Endodermal cell (in vitro differentiated cells): ENCODE measurements at regions not wholly inside any gene's neighbourhood (a gene's known extent, or its start where the extent isn't known, plus 50 kb on each side); places are given as distances from the start of the nearest gene placed in this dataset.
A peak's percentile ranks its signal among the peaks of the same experiment; 100 is the strongest.

Experiments
- DNase-seq: peaks from one replicate; pipeline ENCODE4 v3.0.0-alpha.2; 2017
- H3K27ac ChIP-seq: 2 replicates; pipeline ENCODE4 v1.5.1; 2013; ENCODE audit warnings: mild to moderate bottlenecking, low read depth, low read length, moderate library complexity
- H3K27me3 ChIP-seq: 2 replicates; pipeline ENCODE4 v1.6.1; 2013; ENCODE audit warnings: mild to moderate bottlenecking, low read length, moderate library complexity; ENCODE audit not compliant: insufficient read depth, control insufficient read depth, poor library complexity, severe bottlenecking
- H3K36me3 ChIP-seq: 2 replicates; pipeline ENCODE4 v1.7.0; 2013; ENCODE audit warnings: mild to moderate bottlenecking, low read length, moderate library complexity; ENCODE audit not compliant: control insufficient read depth, insufficient read depth
- H3K4me1 ChIP-seq: one replicate; pipeline ENCODE4 v1.7.0; 2013; ENCODE audit warnings: low read length; ENCODE audit not compliant: control insufficient read depth, insufficient read depth
- H3K4me3 ChIP-seq: 2 replicates; pipeline ENCODE4 v1.5.1; 2013; ENCODE audit warnings: mild to moderate bottlenecking, low read length, moderate library complexity
- H3K9ac ChIP-seq: 2 replicates; pipeline ENCODE4 v1.6.1; 2013; ENCODE audit warnings: mild to moderate bottlenecking, low read length, moderate library complexity; ENCODE audit not compliant: poor library complexity, severe bottlenecking; ENCODE audit errors: extremely low read depth
- H3K9me3 ChIP-seq: 2 replicates; pipeline ENCODE4 v1.6.1; 2013; ENCODE audit warnings: mild to moderate bottlenecking, low read length, moderate library complexity; ENCODE audit not compliant: control insufficient read depth
- H3K27ac Mint-ChIP-seq: 2 replicates; pipeline ENCODE4 v1.8.0; 2020; ENCODE audit warnings: mixed read lengths
- H3K27me3 Mint-ChIP-seq: 2 replicates; pipeline ENCODE4 v1.8.0; 2021; ENCODE audit warnings: mild to moderate bottlenecking, mixed read lengths; ENCODE audit not compliant: insufficient read depth
- H3K36me3 Mint-ChIP-seq: 2 replicates; pipeline ENCODE4 v1.8.0; 2020; ENCODE audit warnings: low read depth, mixed read lengths
- H3K4me1 Mint-ChIP-seq: 2 replicates; pipeline ENCODE4 v1.8.0; 2020; ENCODE audit warnings: mixed read lengths
- H3K4me3 Mint-ChIP-seq: 2 replicates; pipeline ENCODE4 v1.8.0; 2020; ENCODE audit warnings: mild to moderate bottlenecking, moderate library complexity, mixed read lengths
- H3K9me3 Mint-ChIP-seq: 2 replicates; pipeline ENCODE4 v1.8.0; 2020; ENCODE audit warnings: mild to moderate bottlenecking, mixed read lengths
- CTCF ChIP-seq: fragments of 200-600 bp; sonication (generic); conservative IDR thresholded peaks from 2 replicates; pipeline ENCODE4 v1.5.0; 2021; ENCODE audit warnings: antibody characterized with exemption, mild to moderate bottlenecking
- WGBS, 2 experiments: methylation state at CpG; one replicate each; pipeline versions ENCODE4 v1.1.5 to v1.1.7; 2013; ENCODE audit warnings: missing lambda C conversion rate in 2 of 2, mixed read lengths in 1 of 2; ENCODE audit not compliant: insufficient coverage in 1 of 2, insufficient read length in 1 of 2; 5-methylcytosine and 5-hydroxymethylcytosine counted together

- no peaks in the 10 kb centered on the region for H3K27me3 ChIP-seq
- TF ChIP-seq CTCF = no peak
- no peak overlapping the region for H3K27ac ChIP-seq
- H3K36me3 ChIP-seq = no peaks in the 10 kb centered on the region
- Mint-ChIP-seq H3K4me1 (peaks cover 22% of the 10 kb centered on the region), H3K27ac (no peak overlapping the region), H3K36me3 (no peaks in the 10 kb centered on the region), H3K4me3 (no peak overlapping the region), H3K9me3 (no peaks in the 10 kb centered on the region), H3K27me3 (no peaks in the 10 kb centered on the region)
- no peak for DNase-seq
- H3K4me3 ChIP-seq = no peak overlapping the region
- 92 to 100% methylated on average over 1 of the region's 1 CpG for WGBS, 2 experiments
- peaks cover 3% of the 10 kb centered on the region for H3K4me1 ChIP-seq
- peaks cover 5% of the 10 kb centered on the region for H3K9me3 ChIP-seq
- no peak overlapping the region for H3K9ac ChIP-seq
Observed at GRCh38 chr2:22035361-22035830, 911.6 kb downstream of the TDRD15 start.

GRCh38 chr2:22037274-22037673 is 913.5 kb downstream of the TDRD15 start:
- peaks cover 3% of the 10 kb centered on the region for H3K4me1 ChIP-seq
- H3K9me3 ChIP-seq = peaks cover 5% of the 10 kb centered on the region
- no peaks in the 10 kb centered on the region for H3K36me3 ChIP-seq
- H3K9ac ChIP-seq = no peak overlapping the region
- Mint-ChIP-seq H3K27me3 (no peaks in the 10 kb centered on the region), H3K27ac (peak overlapping the region; percentile 64), H3K4me1 (peaks cover 22% of the 10 kb centered on the region), H3K9me3 (no peaks in the 10 kb centered on the region), H3K4me3 (peak overlapping the region; percentile 18), H3K36me3 (no peaks in the 10 kb centered on the region)
- 87 to 90% methylated on average over 5 to 8 of the region's 8 CpGs for WGBS, 2 experiments
- no peak overlapping the region for H3K27ac ChIP-seq
- H3K4me3 ChIP-seq = peak overlapping the region; percentile 50
- H3K27me3 ChIP-seq = no peaks in the 10 kb centered on the region
- DNase-seq = no peak
- TF ChIP-seq CTCF = no peak

GRCh38 chr2:22043784-22044183 is 920.0 kb downstream of the TDRD15 start:
- Mint-ChIP-seq H3K27me3 (no peaks in the 10 kb centered on the region), H3K4me3 (no peak overlapping the region), H3K36me3 (no peaks in the 10 kb centered on the region), H3K9me3 (no peaks in the 10 kb centered on the region), H3K4me1 (peaks cover 4% of the 10 kb centered on the region), H3K27ac (no peak overlapping the region)
- no peak for DNase-seq
- no peaks in the 10 kb centered on the region for H3K27me3 ChIP-seq
- peaks cover 5% of the 10 kb centered on the region for H3K9me3 ChIP-seq
- no peak overlapping the region for H3K4me3 ChIP-seq
- no peaks in the 10 kb centered on the region for H3K36me3 ChIP-seq
- H3K4me1 ChIP-seq = no peaks in the 10 kb centered on the region
- TF ChIP-seq CTCF = peak; percentile 51
- H3K9ac ChIP-seq = no peak overlapping the region
- no peak overlapping the region for H3K27ac ChIP-seq
